GM21390 (cell line): ENCODE measurements at regions not wholly inside any gene's neighbourhood (a gene's known extent, or its start where the extent isn't known, plus 50 kb on each side); places are given as distances from the start of the nearest gene placed in this dataset.

Source experiments
- ATAC-seq: cut with Tn5 transposase; IDR thresholded peaks from one replicate; pipeline ENCODE4 v1.9.1; 2021; ENCODE audit not compliant: unreplicated experiment

- ATAC-seq: no peak
Observed at GRCh38 chr7:49245062-49245461, 320.7 kb downstream of the CDC14C start.

GRCh38 chr7:49247759-49248158, 323.4 kb downstream of the CDC14C start:
- no peak for ATAC-seq

- no peak for ATAC-seq
Observed at GRCh38 chr7:49255054-49255453, 330.7 kb downstream of the CDC14C start.

- ATAC-seq: no peak
Observed at GRCh38 chr7:49260538-49260937, 336.2 kb downstream of the CDC14C start.

GRCh38 chr7:49261928-49262327, 337.6 kb downstream of the CDC14C start:
- ATAC-seq: no peak

- ATAC-seq: no peak
Observed at GRCh38 chr7:49264530-49264929, 340.2 kb downstream of the CDC14C start.

GRCh38 chr7:49273897-49274296, 349.6 kb downstream of the CDC14C start:
- ATAC-seq: no peak

GRCh38 chr7:49279891-49280290, 355.5 kb downstream of the CDC14C start:
- ATAC-seq: no peak

- no peak for ATAC-seq
Observed at GRCh38 chr7:49287653-49288052, 363.3 kb downstream of the CDC14C start.

- no peak for ATAC-seq
Observed at GRCh38 chr7:49294611-49295010, 370.3 kb downstream of the CDC14C start.

GRCh38 chr7:49295146-49295545, 370.8 kb downstream of the CDC14C start:
- no peak for ATAC-seq

GRCh38 chr7:49297958-49298357, 373.6 kb downstream of the CDC14C start:
- ATAC-seq: no peak

GRCh38 chr7:49308787-49309186, 384.4 kb downstream of the CDC14C start:
- ATAC-seq: no peak

GRCh38 chr7:49320083-49320482, 395.7 kb downstream of the CDC14C start:
- ATAC-seq: no peak

- no peak for ATAC-seq
Observed at GRCh38 chr7:49321843-49322242, 397.5 kb downstream of the CDC14C start.

- no peak for ATAC-seq
Observed at GRCh38 chr7:49322476-49322875, 398.1 kb downstream of the CDC14C start.

GRCh38 chr7:49324040-49324439, 399.7 kb downstream of the CDC14C start:
- no peak for ATAC-seq

- ATAC-seq: no peak
Observed at GRCh38 chr7:49324707-49325106, 400.4 kb downstream of the CDC14C start.

GRCh38 chr7:49325571-49325970, 401.2 kb downstream of the CDC14C start:
- ATAC-seq: no peak

- no peak for ATAC-seq
Observed at GRCh38 chr7:49327155-49327554, 402.8 kb downstream of the CDC14C start.

GRCh38 chr7:49333180-49333881, 409.0 kb downstream of the CDC14C start:
- peak; percentile 83 for ATAC-seq

- no peak for ATAC-seq
Observed at GRCh38 chr7:49341849-49342248, 417.5 kb downstream of the CDC14C start.

GRCh38 chr7:49344556-49344955, 420.2 kb downstream of the CDC14C start:
- ATAC-seq: no peak
